SK-N-SH (cell line): ENCODE measurements at regions not wholly inside any gene's neighbourhood (a gene's known extent, or its start where the extent isn't known, plus 50 kb on each side); places are given as distances from the start of the nearest gene placed in this dataset.

Experiments used
- CHD2 ChIP-seq: fragments of 150-350 bp; IDR thresholded peaks from 2 replicates; pipeline ENCODE4 v1.6.1; 2018; ENCODE audit warnings: low read length; ENCODE audit not compliant: partially characterized antibody
- EP300 ChIP-seq, 2 experiments: IDR thresholded peaks; 2 replicates each; pipeline versions ENCODE4 v1.4.0 to v1.6.1; 2012; ENCODE audit warnings: borderline replicate concordance in 1 of 2, low read depth in 1 of 2, low read length in 1 of 2
- GABPA ChIP-seq: IDR thresholded peaks from 2 replicates; pipeline ENCODE4 v1.4.0; 2012; ENCODE audit warnings: low read depth, mild to moderate bottlenecking
- NRF1 ChIP-seq: IDR thresholded peaks from 2 replicates; pipeline ENCODE4 v1.6.1; 2012; ENCODE audit warnings: low read depth, mild to moderate bottlenecking, low read length
- PBX3 ChIP-seq: IDR thresholded peaks from 2 replicates; pipeline ENCODE4; 2012
- POLR2AphosphoS5 ChIP-seq: IDR thresholded peaks from 2 replicates; pipeline ENCODE4 v1.6.1; 2012; ENCODE audit warnings: low read depth, low read length
- RAD21 ChIP-seq: IDR thresholded peaks from 2 replicates; pipeline ENCODE4 v1.6.1; 2012; ENCODE audit warnings: mild to moderate bottlenecking, low read length
- REST ChIP-seq: IDR thresholded peaks from 2 replicates; pipeline ENCODE4 v1.6.1; 2012; ENCODE audit warnings: mild to moderate bottlenecking, low read depth, low read length, moderate library complexity
- RFX5 ChIP-seq: IDR thresholded peaks from 2 replicates; pipeline ENCODE4 v1.6.1; 2012; ENCODE audit warnings: mild to moderate bottlenecking, improper control_type of control experiment, low read length
- RXRA ChIP-seq: IDR thresholded peaks from 2 replicates; pipeline ENCODE4 v1.4.0; 2012; ENCODE audit warnings: low read depth, mild to moderate bottlenecking, borderline replicate concordance
- SMC3 ChIP-seq: IDR thresholded peaks from 2 replicates; pipeline ENCODE4 v1.6.1; 2012; ENCODE audit warnings: low read depth, low read length, improper control_type of control experiment
- ZBTB33 ChIP-seq: IDR thresholded peaks from 2 replicates; pipeline ENCODE4 v1.4.0; 2012; ENCODE audit warnings: low read depth, borderline replicate concordance
- TF ChIP-seq, protein P1 (sequence below): fragments of 200-600 bp; sonication (generic); IDR thresholded peaks from 2 replicates; pipeline ENCODE4 v1.6.1; 2017; ENCODE audit warnings: antibody characterized with exemption, mild to moderate bottlenecking, moderate library complexity

- TF ChIP-seq EP300 (IDR thresholded peaks at IDR 0.05; ENCODE audit: borderline replicate concordance in 1 of 2, low read depth in 1 of 2, low read length in 1 of 2) (no peak), PBX3 (no peak), RFX5 (no peak), SMC3 (no peak), CHD2 (no peak), RXRA (no peak), ZBTB33 (no peak), REST (no peak), RAD21 (no peak), GABPA (no peak), POLR2AphosphoS5 (no peak), NRF1 (no peak)
- TF ChIP-seq, protein P1, sequence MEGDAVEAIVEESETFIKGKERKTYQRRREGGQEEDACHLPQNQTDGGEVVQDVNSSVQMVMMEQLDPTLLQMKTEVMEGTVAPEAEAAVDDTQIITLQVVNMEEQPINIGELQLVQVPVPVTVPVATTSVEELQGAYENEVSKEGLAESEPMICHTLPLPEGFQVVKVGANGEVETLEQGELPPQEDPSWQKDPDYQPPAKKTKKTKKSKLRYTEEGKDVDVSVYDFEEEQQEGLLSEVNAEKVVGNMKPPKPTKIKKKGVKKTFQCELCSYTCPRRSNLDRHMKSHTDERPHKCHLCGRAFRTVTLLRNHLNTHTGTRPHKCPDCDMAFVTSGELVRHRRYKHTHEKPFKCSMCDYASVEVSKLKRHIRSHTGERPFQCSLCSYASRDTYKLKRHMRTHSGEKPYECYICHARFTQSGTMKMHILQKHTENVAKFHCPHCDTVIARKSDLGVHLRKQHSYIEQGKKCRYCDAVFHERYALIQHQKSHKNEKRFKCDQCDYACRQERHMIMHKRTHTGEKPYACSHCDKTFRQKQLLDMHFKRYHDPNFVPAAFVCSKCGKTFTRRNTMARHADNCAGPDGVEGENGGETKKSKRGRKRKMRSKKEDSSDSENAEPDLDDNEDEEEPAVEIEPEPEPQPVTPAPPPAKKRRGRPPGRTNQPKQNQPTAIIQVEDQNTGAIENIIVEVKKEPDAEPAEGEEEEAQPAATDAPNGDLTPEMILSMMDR, result no peak
Measured at GRCh38 chr17:5708344-5708743, 124.0 kb upstream of the NLRP1 start.
